Inferior parietal cortex (tissue), 1 donor: ENCODE measurements at regions not wholly inside any gene's neighbourhood (a gene's known extent, or its start where the extent isn't known, plus 50 kb on each side); places are given as distances from the start of the nearest gene placed in this dataset.

Experiments used
- DNase-seq: peaks from one replicate; pipeline ENCODE4 v3.0.0-alpha.2; 2016; ENCODE audit errors: extremely low spot score

DNA sequence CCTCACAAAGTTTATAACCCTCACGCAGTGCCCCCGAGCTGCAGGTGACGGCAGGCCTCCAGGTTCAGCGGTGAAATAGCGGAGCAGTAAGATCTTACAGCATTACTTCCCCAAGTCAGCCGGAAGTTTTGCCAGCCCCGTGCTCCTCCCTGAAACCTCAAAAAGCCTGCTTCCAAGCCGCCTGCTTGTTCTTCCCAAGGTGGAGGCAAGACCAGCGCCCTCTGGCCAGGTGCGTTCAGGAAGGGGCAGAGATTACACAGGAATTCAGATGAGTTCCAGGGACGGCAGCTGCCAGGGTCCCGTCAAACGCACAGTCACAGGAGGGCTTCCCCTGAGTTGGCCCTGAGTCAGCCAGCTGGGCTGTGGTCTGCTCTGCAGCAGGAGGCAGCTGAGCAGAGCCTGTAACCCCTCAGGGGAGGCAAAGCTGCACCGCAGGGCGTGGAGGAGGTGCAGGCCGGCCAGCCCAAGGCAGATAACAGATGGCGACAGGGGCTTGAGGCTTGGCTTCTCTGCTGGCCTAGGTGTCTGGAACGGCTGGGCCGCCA, 124.1 kb upstream of the RPS6KA2 start:
- DNase-seq: no peak

DNA sequence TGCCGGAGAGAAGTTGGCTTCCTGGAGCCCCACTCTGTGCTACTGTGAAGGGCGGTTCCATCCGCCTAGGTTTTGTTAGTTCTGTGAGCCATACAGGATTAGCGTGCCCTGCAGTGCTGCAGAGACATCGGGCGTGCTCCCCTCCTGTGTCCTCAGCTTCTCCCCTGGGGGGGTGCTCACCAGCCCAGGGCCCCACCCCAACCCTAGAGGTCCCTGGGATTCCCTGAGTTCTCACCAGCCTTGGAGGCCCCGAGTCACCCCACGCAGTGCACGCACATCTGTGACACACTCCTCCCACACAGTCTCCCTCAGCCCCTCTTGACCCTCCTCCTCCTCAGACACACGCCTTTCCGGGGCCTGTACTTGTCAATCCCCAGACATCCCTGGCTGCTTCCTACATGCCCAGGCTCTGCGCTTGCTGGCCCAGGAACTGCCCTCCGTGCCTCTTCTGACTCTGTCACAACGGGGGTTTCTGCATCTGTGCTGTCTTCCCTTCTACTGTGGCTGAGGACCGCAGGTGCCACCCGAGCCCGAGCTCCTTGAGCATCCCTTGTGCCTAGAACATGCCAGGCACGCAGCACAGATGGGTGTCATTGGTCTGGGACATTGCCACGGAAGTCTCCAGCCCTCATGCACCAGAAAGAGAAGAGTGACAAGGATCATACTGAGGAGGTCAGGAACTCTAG, 123.2 kb upstream of the RPS6KA2 start:
- DNase-seq: no peak

DNA sequence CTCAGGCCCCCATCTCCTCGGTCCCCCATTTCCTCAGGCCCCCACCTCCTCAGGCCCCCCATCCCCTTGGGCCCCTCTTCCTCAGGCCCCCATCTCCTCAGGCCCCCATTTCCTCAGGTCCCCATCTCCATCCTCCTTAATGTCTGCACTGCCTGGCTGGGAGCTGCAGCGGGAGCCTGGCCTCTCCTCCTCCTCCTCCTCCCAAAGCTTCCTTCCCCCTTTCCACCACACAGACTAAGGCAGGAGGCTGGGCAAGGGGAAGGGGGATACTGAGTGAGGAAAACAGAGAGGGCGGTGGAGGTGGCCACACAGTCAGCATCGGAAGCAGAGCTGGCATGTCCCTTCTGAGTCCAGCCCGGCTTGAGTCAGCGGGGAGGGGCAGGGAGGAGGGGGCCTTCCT, 122.6 kb upstream of the RPS6KA2 start:
- no peak for DNase-seq

DNA sequence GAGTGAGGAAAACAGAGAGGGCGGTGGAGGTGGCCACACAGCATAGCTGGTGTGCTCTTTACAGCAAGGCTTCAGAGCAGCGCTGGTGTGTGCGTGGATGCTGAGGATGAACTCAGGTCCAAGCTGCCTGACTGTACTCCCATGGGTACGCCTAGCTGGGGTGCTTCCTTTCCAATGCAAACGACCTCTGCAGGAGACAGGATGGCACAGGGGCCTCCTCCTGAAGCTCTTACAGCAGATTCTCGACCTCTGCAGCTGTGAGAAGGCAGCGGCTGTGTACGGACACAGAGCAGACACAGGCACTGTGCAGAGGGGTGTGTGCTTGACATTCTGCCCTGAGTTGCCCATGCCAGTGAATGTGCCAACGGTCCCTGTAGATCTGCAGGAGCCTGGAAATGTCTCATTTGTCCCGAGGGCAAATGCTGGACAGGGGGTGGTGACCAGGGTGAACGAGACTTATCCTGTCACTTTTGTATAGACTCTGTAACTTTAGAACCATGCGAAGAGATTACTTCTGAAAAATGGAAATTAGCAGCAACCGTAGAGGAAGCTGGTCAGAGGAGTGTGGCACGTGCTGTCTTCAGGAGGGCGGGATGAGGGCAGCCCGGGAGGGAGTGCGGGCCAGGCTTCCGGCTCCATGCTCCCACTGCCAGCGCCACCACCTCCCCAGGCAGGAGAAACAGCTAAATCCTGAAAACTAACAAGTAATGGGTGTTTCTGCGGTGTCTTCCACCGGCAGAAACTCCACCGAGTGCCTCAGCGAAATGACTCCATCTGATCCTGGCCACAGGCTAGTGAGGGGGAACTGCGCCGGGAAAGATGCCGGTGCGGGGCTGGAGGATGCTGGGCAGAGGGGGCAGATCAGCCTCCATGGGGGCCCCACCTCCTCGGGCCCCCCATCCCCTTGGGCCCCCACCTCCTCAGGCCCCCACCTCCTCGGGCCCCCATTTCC, 120.9 kb upstream of the RPS6KA2 start:
- no peak for DNase-seq

DNA sequence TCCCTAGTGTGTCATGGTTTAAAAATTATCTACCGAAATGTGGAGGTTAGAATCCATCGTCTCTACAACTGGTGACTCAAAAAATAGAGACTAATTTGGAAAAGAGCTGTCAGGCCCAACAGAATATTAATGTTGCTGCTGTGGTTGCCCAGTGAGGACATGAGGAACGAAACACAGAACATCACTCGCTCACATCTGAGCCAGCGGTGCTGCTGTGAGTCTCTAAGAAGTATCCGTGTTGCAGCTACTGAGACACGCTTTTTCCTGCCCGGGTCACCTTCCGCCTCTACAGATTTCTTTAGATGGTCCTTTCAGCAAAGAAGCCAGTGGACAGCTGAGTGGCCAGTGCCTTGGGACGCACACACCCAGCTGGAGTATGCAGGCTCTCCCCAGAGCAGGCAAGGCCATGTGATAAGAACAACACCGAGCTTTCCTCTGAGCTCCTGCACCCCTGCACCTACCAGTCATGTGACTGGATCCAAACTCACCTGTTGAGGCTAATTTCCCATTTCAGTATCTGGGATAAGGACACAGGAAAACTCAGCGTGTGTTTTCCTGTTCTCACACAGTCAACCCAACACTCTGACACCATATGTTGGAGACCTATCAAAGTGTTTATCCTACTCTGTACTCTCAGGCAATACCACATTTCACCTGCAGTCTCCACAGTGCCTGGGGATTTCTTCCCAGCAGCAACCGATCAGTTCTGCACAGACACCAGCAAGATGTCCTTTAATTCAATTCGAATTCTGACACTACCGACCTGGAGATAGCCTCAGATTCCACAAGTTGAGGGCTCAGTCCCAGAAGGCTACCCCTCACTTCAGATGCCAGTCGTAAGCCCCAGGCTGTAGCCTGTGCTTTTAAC, 119.0 kb upstream of the RPS6KA2 start:
- no peak for DNase-seq

DNA sequence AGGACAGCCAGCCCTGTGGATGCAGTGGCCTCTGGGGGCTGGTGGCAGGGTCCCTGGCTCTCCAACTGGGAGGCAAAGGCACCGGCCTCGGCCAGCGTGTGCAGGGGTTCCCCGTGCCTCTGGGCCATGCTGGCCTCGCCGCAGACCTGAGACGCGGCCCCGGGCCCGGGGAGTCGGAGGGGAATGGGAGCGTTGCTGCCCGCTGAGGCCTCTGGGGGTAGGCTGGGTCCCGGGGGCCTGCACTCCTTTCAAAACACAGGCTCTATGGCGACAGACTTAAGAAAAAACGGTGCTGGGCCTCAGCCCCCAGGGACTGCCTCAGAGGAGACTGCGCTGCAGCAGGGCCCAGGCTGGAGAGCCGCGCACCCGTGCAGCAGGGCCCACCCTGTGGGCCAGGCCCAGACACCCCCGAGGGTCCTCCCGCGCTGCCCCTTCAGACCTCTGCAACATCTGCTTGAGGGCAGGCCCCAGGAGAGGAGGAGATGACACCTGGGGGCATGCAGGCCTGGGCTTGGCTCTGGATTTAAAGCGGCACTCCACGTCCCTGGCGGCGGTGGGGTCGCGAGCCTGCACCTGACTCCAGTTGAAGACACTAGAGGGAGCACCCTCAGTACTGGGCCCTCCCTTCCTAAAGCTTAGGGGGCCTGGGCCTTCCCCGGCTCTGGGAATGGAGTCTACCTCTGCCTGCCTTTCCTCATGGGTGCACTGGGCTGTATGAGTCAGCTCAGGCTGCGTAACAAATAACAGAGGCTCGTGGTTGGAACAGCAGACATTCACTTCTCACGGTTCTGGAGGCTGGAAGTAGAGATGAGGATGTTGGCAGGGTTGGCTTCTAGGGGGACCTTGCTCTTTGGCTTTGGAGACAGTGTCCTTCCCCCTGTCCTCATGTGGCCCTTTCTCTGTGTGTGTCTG, 117.4 kb upstream of the RPS6KA2 start:
- no peak for DNase-seq

DNA sequence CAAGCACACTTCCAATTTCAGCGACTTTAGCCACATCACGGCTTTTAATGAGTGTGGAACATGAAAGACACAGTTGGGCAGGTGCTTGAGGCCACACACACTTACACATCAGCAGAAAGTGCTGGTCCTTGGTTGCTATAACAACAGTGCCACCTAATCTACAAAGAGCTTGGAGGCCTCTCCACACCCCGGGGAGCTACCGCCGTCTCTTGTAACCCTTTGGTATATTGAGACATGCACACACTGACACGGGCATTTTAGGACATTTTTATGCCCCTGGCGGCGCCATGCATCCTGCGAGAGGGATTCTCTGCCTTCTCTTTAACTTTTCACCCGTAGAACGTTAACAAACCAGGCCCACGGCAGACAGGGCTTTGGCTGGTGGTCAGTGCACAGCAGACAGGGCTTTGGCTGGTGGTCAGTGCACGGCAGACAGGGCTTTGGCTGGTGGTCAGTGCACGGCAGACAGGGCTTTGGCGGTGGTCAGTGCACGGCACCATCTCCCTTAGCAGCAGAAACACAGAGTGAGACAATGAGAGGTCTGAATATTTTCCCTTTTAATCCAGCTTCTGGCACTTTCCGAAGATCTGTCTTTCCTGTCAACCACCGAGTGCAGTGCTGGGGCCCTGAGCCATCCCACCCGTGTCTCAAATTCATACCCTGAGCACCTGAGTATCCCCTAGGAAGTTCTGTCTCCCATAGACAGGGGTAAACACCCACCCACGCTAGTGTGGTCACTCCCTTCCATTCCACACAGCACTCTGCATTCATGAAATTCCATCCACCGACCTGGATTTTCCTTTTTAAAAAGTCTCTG, 116.6 kb upstream of the RPS6KA2 start:
- no peak for DNase-seq

DNA sequence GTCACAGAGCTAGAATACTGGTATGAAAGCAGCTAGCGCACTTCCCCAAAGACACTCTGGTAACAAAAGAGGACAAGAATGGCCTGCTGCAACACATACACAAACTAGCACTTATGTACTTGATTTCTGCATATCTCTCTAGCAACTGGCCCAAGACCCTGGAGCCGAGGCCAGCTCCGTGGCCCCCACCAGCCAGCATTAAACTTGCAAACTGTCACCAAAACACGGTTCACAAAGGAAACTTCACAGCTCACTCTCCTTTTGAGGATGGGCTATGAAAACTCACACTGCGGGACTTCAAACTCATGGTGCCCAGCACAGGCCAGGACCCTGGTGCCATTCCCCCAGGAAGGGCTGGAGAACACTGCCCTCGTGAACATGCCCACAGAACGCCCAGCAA, 115.9 kb upstream of the RPS6KA2 start:
- no peak for DNase-seq

DNA sequence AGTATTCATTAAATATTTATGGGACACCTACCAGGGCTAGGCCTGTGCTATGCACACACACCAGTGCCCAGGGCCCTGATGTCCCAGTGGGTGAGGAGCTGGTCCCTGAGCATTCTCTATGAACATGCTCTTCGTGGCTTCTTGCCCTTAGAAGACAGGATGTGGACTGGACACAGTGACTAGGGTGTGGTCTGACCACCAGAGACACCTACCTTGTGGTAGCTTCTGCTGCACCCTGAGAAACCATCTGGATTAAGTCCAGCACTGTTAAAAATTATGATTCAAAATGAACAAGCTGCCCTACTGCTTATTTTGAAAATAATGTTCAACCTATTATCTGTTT, 112.9 kb upstream of the RPS6KA2 start:
- DNase-seq: no peak

DNA sequence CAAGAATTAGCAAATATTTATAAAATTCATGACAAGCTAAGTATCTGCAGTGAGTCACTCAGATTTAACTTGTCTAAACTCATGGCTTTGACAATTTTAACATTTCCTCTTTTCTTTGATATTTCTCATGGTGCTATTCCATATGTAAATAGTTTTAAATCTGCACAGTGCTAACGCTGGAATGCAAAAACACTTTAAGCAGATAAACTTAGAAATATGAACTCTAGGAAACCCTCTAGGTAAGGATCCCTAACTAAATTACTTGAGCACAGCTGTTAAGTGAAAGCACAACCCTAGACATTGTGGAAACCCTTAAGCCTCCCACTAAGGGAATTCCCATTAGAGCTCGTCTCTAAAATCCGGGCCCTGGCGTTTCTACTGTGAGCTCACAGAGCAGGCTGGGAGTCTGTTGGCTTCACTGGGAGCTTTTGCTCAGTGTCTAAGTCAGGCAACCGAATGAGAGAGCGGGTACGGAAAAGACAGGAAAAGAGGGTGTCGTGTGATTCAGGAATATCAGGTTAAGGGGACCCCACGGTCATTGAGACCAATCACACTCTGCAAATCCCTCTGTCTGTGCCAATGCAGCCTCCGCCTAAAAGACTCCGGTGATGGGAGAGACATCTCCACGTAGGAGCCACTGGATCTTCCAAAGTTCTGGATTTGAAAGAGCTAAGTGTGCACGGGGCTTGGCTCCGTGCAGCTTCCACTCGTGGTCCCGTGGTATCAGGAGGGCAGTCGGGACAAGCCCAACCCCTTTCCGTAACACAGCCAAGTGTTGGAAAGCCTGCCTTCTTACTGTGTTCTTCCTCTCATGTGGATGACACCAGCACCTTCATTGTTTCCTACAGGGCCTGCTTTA, 112.3 kb upstream of the RPS6KA2 start:
- DNase-seq: no peak

DNA sequence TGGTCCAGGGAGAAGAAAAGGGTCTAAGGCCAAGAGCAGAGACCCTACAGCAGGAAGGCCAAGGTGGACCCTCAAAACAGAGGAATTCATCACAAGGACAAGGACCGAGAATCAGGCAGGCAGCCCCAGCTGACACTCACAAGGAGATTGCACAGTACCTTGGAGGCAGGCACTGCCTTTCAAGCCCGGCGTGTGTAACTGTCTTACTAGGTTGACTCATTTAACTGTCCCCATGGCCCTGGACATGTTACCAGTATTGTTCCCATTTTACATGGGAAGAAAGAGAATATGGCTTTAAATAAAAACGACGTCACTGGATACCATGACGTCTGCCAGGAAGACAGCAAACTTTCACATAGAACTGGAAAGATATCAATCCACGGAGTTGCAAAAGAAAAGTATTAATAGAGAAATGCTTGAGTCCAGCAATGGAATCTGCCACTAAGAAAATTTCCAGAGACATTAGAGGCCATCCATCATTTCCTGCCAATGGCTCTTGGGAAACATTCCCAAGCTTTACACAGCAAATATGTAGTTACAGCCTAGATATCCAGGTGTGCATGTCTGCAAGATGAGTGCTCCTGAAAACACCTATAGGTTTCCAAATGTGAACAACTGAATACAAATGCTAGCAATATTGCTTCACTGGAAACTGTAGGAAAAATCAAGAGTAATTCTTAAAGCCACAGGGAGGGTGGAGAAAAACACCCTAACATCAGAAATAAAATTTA, 111.5 kb upstream of the RPS6KA2 start:
- no peak for DNase-seq

DNA sequence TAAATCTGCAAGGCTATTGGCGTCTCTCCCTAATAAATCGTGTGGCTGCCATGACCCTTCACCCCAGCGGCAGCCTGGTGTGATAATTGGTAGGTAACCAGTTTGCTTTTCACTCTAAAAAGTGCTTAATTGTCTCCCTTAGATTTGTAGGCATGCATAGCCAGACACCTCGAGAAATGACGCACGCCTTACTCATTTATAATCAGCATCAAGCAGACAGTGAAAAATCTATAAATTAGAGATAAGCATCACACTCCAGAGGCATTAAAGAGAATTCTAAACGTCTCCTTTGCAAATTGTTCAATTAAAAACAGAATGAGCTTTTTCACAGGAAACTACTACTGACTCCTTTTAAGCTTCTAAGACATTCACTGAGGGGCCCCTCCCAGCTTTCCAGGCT, 110.2 kb upstream of the RPS6KA2 start:
- DNase-seq: no peak

DNA sequence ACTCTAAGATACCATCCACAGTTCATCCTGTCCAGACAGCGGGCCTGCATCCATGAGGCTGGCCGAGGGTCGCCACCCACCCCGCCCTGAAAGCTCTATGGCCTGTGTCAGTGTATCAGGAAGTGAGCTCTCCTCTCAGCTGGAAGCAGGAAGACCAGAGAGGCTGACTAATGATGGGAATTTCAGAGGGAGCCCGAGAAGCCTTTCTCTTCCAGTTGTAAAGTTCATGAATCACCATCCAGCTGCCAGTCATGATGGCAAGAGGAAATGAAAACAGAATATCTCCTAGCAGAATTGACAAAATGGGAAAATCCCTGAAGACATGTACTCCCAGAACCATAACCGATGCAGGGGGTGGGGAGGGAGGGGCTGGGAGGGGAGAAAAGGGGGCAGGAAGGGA, 109.6 kb upstream of the RPS6KA2 start:
- DNase-seq: no peak

DNA sequence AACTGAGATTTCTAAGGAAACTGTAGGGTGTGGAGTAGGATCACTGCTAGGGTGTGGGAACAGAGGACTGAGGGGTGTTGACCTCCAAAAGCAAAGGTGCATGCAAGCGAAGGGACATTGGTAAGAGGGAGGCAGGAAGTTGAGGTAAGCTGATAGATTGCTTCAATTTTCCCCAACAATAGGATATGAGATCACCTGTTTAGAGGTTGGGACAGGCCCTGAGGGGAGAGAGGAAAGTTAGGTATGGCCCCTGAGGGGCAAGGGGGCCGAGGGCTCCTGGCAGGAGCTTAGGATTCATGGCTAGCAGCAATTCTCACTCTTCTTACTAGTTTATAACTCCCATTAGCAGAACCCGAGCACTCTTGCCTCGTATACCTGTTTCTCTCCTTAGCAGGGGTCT, 106.8 kb upstream of the RPS6KA2 start:
- no peak for DNase-seq

DNA sequence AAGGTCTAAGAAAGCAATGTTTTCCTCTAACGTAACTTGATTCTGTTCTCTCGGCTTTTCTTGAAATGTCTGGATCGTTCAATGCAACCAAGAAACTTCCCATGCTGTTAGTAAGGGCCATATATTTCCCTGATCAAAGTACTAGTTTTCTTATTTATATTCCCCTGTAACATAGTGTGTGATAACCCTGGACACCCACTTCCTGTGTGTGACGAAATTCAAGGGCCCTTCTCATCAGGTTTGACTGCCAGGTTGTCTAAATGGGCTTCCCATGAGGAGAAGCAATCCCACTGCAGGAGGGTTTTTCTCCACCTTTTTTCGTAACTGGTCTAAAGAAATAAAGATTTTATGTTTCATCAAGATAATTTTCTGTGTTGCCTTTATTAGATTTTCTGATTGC, 102.6 kb upstream of the RPS6KA2 start:
- no peak for DNase-seq

DNA sequence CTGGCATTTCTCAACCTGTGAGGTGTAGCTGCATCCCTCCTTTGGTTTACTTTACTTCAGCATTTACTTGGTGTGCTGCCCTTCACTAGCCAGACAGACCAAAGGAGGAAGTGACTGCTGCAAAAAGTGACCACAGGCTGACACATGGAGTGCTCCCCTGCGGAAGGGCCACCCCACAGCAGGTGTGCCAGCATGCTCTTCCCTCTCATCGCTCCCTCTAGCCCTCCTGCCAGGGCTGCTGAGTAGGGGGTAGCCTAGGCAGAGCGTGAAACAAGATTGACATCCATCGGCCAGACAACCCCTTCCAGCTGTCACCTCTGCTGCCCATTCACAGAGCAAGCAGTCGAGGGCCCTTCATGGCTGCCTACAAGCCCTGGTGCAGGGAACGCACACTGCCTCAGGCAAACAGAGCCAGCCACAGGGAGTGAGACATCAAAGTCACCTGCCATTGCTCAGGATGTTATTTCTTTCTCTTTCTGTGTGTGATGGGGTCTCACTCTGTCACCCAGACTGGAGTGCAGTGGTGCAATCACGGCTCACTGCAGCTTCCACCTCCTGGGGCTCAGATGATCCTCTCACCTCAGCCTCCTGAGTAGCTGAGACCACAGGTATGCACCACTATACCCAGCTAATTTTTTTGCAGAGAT, 102.0 kb upstream of the RPS6KA2 start:
- no peak for DNase-seq

DNA sequence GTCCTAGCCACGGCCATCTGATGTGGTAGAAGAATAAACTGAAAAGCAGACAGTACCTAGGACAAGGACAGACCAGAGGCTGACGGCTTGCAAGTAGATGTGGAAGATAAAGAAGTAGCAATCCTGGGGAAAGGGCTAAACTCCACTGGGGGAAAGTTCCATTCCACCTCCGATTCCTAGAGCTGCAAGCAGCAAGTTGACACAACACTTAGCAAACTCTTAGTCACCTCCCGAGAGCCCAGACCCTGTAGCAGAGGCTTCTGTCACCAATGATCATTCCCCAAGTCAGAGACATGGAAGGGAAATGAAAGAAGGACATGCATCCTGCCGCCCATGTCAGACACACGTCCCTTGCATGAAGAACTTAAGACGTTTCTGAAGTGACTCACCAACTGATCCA, 99.2 kb upstream of the RPS6KA2 start:
- DNase-seq: no peak

DNA sequence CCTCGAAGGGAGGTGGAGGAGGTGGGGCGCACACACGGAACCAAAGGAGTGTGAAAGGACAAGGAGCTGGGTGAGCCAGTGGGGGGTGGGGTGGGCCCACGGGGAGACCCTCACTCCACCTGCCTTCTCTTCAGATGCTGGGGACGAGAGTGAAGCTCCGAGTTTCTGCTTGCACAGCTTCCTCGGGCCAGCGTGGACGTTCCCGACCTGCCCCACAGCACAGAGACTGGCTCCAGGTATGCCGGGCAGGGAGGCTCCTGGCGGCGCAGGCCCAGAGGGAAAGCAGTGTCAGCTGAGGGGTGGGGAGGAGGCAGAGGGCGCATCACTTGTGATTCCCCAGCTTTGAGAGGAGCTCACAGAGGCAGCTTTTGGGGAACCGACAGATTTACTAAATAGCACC, 98.5 kb upstream of the RPS6KA2 start:
- DNase-seq: no peak
